ENCODE measurements at regions not wholly inside any gene's neighbourhood (a gene's known extent, or its start where the extent isn't known, plus 50 kb on each side); places are given as distances from the start of the nearest gene placed in this dataset.

GRCh38 chr20:24832518-24832917, 116.6 kb upstream of the CST7 start:
- TF ChIP-seq CTCF (IDR thresholded peaks at IDR 0.05) = no peak
- no peaks in the 10 kb centered on the region for H3K9me3 Mint-ChIP-seq
- no peaks in the 10 kb centered on the region for H3K9me3 ChIP-seq (ENCODE audit: low read depth)
- no peak overlapping the region for H3K27ac Mint-ChIP-seq
- no peaks in the 10 kb centered on the region for H3K27me3 ChIP-seq
- no peak overlapping the region for H2AFZ ChIP-seq (replicated peaks)
- no peaks in the 10 kb centered on the region for H3K79me2 ChIP-seq (ENCODE audit: low read depth)
- peaks cover 8% of the 10 kb centered on the region for H3K4me1 ChIP-seq
- H3F3A ChIP-seq (ENCODE audit: low read depth) = peaks cover 6% of the 10 kb centered on the region
- H3K4me2 ChIP-seq = no peak overlapping the region
- H3K9ac ChIP-seq = no peak overlapping the region
- H3K27ac ChIP-seq = no peak overlapping the region
- no peak overlapping the region for H3K4me3 ChIP-seq
- no peaks in the 10 kb centered on the region for H4K20me1 ChIP-seq (ENCODE audit: low read depth)
- no peaks in the 10 kb centered on the region for H3K4me1 Mint-ChIP-seq
- peaks cover 9% of the 10 kb centered on the region for H3K27me3 Mint-ChIP-seq (ENCODE audit: insufficient read depth, low read depth)
- no peaks in the 10 kb centered on the region for H3K36me3 Mint-ChIP-seq
- H3K4me3 Mint-ChIP-seq = no peak overlapping the region
- no peak for DNase-seq (ENCODE audit: low spot score)
- no peaks in the 10 kb centered on the region for H3K36me3 ChIP-seq

- Histone ChIP-seq H3K27ac (no peak overlapping the region), H3K9me3 (ENCODE audit: low read depth) (no peaks in the 10 kb centered on the region), H3K4me1 (peaks cover 16% of the 10 kb centered on the region), H2AFZ (replicated peaks) (no peak overlapping the region), H3K27me3 (no peaks in the 10 kb centered on the region), H3K36me3 (no peaks in the 10 kb centered on the region), H3K79me2 (ENCODE audit: low read depth) (no peaks in the 10 kb centered on the region), H3K9ac (no peak overlapping the region), H3F3A (ENCODE audit: low read depth) (peaks cover 11% of the 10 kb centered on the region), H4K20me1 (ENCODE audit: low read depth) (no peaks in the 10 kb centered on the region), H3K4me2 (no peak overlapping the region), H3K4me3 (no peak overlapping the region)
- Mint-ChIP-seq H3K4me1 (no peaks in the 10 kb centered on the region), H3K27ac (no peak overlapping the region), H3K9me3 (no peaks in the 10 kb centered on the region), H3K36me3 (no peaks in the 10 kb centered on the region), H3K27me3 (ENCODE audit: insufficient read depth, low read depth) (peaks cover 8% of the 10 kb centered on the region), H3K4me3 (no peak overlapping the region)
- TF ChIP-seq EZH2 (IDR thresholded peaks at IDR 0.05) (no peak), CTCF (IDR thresholded peaks at IDR 0.05) (no peak), EZH2phosphoT487 (IDR thresholded peaks at IDR 0.05) (no peak)
- DNase-seq (ENCODE audit: low spot score) = no peak
These were observed 115.5 kb upstream of the CST7 start for GRCh38 chr20:24833592-24833991.

- no peaks in the 10 kb centered on the region for H3K9me3 Mint-ChIP-seq
- H3K4me1 Mint-ChIP-seq = no peaks in the 10 kb centered on the region
These were observed 114.8 kb upstream of the CST7 start for GRCh38 chr20:24834310-24834709.

More at GRCh38 chr20:24834310-24834709, 114.8 kb upstream of the CST7 start:
- Histone ChIP-seq H3K9me3 (ENCODE audit: low read depth) (no peaks in the 10 kb centered on the region), H3K4me1 (peaks cover 16% of the 10 kb centered on the region), H3K9ac (no peak overlapping the region), H2AFZ (replicated peaks) (no peak overlapping the region), H3F3A (ENCODE audit: low read depth) (peaks cover 11% of the 10 kb centered on the region), H3K4me3 (no peak overlapping the region), H3K27ac (no peak overlapping the region), H3K4me2 (no peak overlapping the region), H3K27me3 (no peaks in the 10 kb centered on the region), H3K79me2 (ENCODE audit: low read depth) (no peaks in the 10 kb centered on the region), H4K20me1 (ENCODE audit: low read depth) (no peaks in the 10 kb centered on the region), H3K36me3 (no peaks in the 10 kb centered on the region)
- Mint-ChIP-seq H3K27me3 (ENCODE audit: insufficient read depth, low read depth) (peaks cover 6% of the 10 kb centered on the region), H3K4me3 (no peak overlapping the region), H3K27ac (no peak overlapping the region), H3K36me3 (no peaks in the 10 kb centered on the region)
- no peak for TF ChIP-seq EZH2 (IDR thresholded peaks at IDR 0.05)
- no peak for TF ChIP-seq EZH2phosphoT487 (IDR thresholded peaks at IDR 0.05)
- no peak for TF ChIP-seq CTCF (IDR thresholded peaks at IDR 0.05)
- no peak for DNase-seq (ENCODE audit: low spot score)

Measured in neural progenitor cell (in vitro differentiated cells).